HCT116 (cell line): ENCODE measurements at regions not wholly inside any gene's neighbourhood (a gene's known extent, or its start where the extent isn't known, plus 50 kb on each side); places are given as distances from the start of the nearest gene placed in this dataset.

ENCODE experiments used
- ATAC-seq: fragments of 200-7000 bp; cut with Tn5 transposase; 2 replicates; pipeline ENCODE4 v1.9.1; 2020; ENCODE audit warnings: mild to moderate bottlenecking, moderate library complexity
- BruUV-seq: library from RNA; stranded (reverse); fragments of 400-500 nt; replicated peaks from 2 replicates; lab custom pipeline; 2021; lab: Mats Ljungman, UMichigan
- CTCF ChIA-PET: fragments of 300-600 bp; sonication (Branson Sonifier 250); formaldehyde crosslinking; loops from one replicate; lab custom pipeline; 2021; ENCODE audit warnings: antibody characterized with exemption; lab: Charles Lee
- POLR2A ChIA-PET: fragments of 300-600, 350-600 bp; sonication (Branson Sonifier 250); formaldehyde crosslinking; loops from one replicate; lab custom pipeline; 2021; ENCODE audit warnings: antibody characterized with exemption; lab: Charles Lee
- RAD21 ChIA-PET, 2 experiments: fragments of 300-600 bp; sonication (Branson Sonifier 250); formaldehyde crosslinking; loops; one replicate each; lab custom pipeline; 2023; ENCODE audit warnings: low total read pairs in 2 of 2; ENCODE audit not compliant: uncharacterized antibody in 2 of 2, unreplicated experiment in 2 of 2, low non-redundant PET in 1 of 2; lab: Charles Lee
- DNase-seq: peaks from one replicate; pipeline ENCODE4 v3.0.0-alpha.2; 2010; ENCODE audit warnings: low read depth, low spot score
- H2AFZ ChIP-seq: fragments of 200-600 bp; shearing (Covaris generic), sonication (generic); 2 replicates; pipeline ENCODE4 v1.6.1; 2017; ENCODE audit warnings: low read depth, mixed run types, mixed read lengths, antibody characterized with exemption, low read length; ENCODE audit not compliant: poor library complexity, severe bottlenecking
- H3K27ac ChIP-seq: 2 replicates; pipeline ENCODE4 v1.5.1; 2012; ENCODE audit warnings: low read depth, low read length
- H3K27me3 ChIP-seq: fragments of 200-600 bp; sonication (generic); 2 replicates; pipeline ENCODE4 v1.6.1; 2016; ENCODE audit warnings: mixed run types, low read length, mixed read lengths; ENCODE audit not compliant: insufficient read depth
- H3K36me3 ChIP-seq, 2 experiments: fragments of 200-500 bp in 1 of 2; fragments of 200-600 bp in 1 of 2; sonication (Bioruptor generic) in 1 of 2; sonication (generic) in 1 of 2; 2 replicates each; pipeline versions ENCODE4 v1.5.1 to v1.6.1; 2014 to 2016; ENCODE audit warnings: low read length in 2 of 2, inconsistent platforms in 1 of 2, mixed read lengths in 1 of 2, mixed run types in 1 of 2; ENCODE audit not compliant: insufficient read depth in 2 of 2, control insufficient read depth in 1 of 2
- H3K4me1 ChIP-seq, 2 experiments: fragments of 200-600 bp in 1 of 2; sonication (generic) in 1 of 2; 2 replicates each; pipeline versions ENCODE4 v1.5.1 to v1.6.1; 2012 to 2017; ENCODE audit warnings: low read length in 2 of 2, inconsistent platforms in 1 of 2, mild to moderate bottlenecking in 1 of 2, mixed read lengths in 1 of 2, mixed run types in 1 of 2, moderate library complexity in 1 of 2; ENCODE audit not compliant: insufficient read depth in 2 of 2, control insufficient read depth in 1 of 2
- H3K4me2 ChIP-seq: fragments of 200-600 bp; sonication (generic); 2 replicates; pipeline ENCODE4 v1.6.1; 2017; ENCODE audit warnings: mixed run types, low read length, mixed read lengths
- H3K4me3 ChIP-seq, 2 experiments: fragments of 200-600 bp in 1 of 2; sonication (generic) in 1 of 2; replicated peaks in 1 of 2; 2 replicates each; pipeline ENCODE4 v1.5.1; 2011 to 2016; ENCODE audit warnings: low read length in 2 of 2, control low read depth in 1 of 2, low read depth in 1 of 2, mild to moderate bottlenecking in 1 of 2, mixed read lengths in 1 of 2, mixed run types in 1 of 2
- H3K79me2 ChIP-seq: fragments of 200-600 bp; sonication (generic); 2 replicates; pipeline ENCODE4 v1.6.1; 2017; ENCODE audit warnings: mild to moderate bottlenecking, mixed run types, low read length, moderate library complexity, mixed read lengths; ENCODE audit not compliant: insufficient read depth
- H3K9ac ChIP-seq: fragments of 200-600 bp; sonication (generic); 2 replicates; pipeline ENCODE4 v1.6.1; 2016; ENCODE audit warnings: low read length, mixed read lengths
- H3K9me2 ChIP-seq: fragments of 200-600 bp; sonication (generic), shearing (Covaris generic); 2 replicates; pipeline ENCODE4 v1.6.1; 2017; ENCODE audit warnings: mixed run types, mild to moderate bottlenecking, moderate library complexity; ENCODE audit not compliant: insufficient read depth
- H3K9me3 ChIP-seq, 2 experiments: fragments of 200-500 bp in 1 of 2; fragments of 200-600 bp in 1 of 2; sonication (Bioruptor generic) in 1 of 2; sonication (generic) in 1 of 2; 2 replicates each; pipeline ENCODE4 v1.6.1; 2014 to 2017; ENCODE audit warnings: low read length in 2 of 2, mixed read lengths in 2 of 2, inconsistent platforms in 1 of 2, low read depth in 1 of 2, mild to moderate bottlenecking in 1 of 2, mixed run types in 1 of 2, moderate library complexity in 1 of 2; ENCODE audit not compliant: control insufficient read depth in 1 of 2, insufficient read depth in 1 of 2
- H4K20me1 ChIP-seq: fragments of 200-600 bp; sonication (generic), shearing (Covaris generic); 2 replicates; pipeline ENCODE4 v1.6.1; 2017; ENCODE audit warnings: mixed run types, mild to moderate bottlenecking, moderate library complexity; ENCODE audit not compliant: insufficient read depth
- ATF3 ChIP-seq: IDR thresholded peaks from 2 replicates; pipeline ENCODE4 v1.6.1; 2012
- CEBPB ChIP-seq: IDR thresholded peaks from 2 replicates; pipeline ENCODE4 v1.6.1; 2012; ENCODE audit warnings: low read depth
- EGR1 ChIP-seq: IDR thresholded peaks from 2 replicates; pipeline ENCODE4 v1.6.1; 2012; ENCODE audit warnings: low read depth
- ELF1 ChIP-seq: IDR thresholded peaks from 2 replicates; pipeline ENCODE4 v1.6.1; 2012; ENCODE audit warnings: low read depth, borderline replicate concordance
- FOSL1 ChIP-seq: IDR thresholded peaks from 2 replicates; pipeline ENCODE4 v1.6.1; 2012; ENCODE audit warnings: low read depth
- JUND ChIP-seq: IDR thresholded peaks from 2 replicates; pipeline ENCODE4 v1.6.1; 2012
- MAX ChIP-seq: IDR thresholded peaks from 2 replicates; pipeline ENCODE4 v1.6.1; 2012
- REST ChIP-seq: IDR thresholded peaks from 2 replicates; pipeline ENCODE4 v1.6.1; 2012; ENCODE audit warnings: low read depth
- SRF ChIP-seq: IDR thresholded peaks from 2 replicates; pipeline ENCODE4 v1.6.1; 2012; ENCODE audit warnings: low read depth
- TCF7L2 ChIP-seq: IDR thresholded peaks from 2 replicates; pipeline ENCODE4 v1.7.0; 2011; ENCODE audit warnings: borderline replicate concordance, inconsistent platforms; ENCODE audit not compliant: insufficient read depth, insufficient read length; ENCODE audit errors: extremely low read depth
- YY1 ChIP-seq: IDR thresholded peaks from 2 replicates; pipeline ENCODE4 v1.6.1; 2011; ENCODE audit warnings: low read length, low read depth, moderate library complexity, mild to moderate bottlenecking; ENCODE audit not compliant: insufficient replicate concordance; ENCODE audit errors: extremely low read depth
- ZFX ChIP-seq: fragments of 450-650 bp; IDR thresholded peaks from 2 replicates; pipeline ENCODE4 v1.6.1; 2017
- ZNF274 ChIP-seq: fragments of 200-500 bp; sonication (Bioruptor generic); IDR thresholded peaks from 2 replicates; pipeline ENCODE4 v1.6.1; 2014; ENCODE audit warnings: mild to moderate bottlenecking, low read depth, low read length, inconsistent platforms
- intact Hi-C: fragments of 100-400 bp; cut with micrococcal nuclease; formaldehyde crosslinking; loops from 2 replicates; pipeline ENCODE4 v1.10.0; 2022

- Histone ChIP-seq H3K4me1 (no peaks in the 10 kb centered on the region), H4K20me1 (no peaks in the 10 kb centered on the region), H3K9me2 (no peaks in the 10 kb centered on the region), H3K27ac (no peak overlapping the region), H3K4me3 (no peak overlapping the region), H3K27me3 (peaks cover 6% of the 10 kb centered on the region; the same call in 1 of the 2 replicates), H3K9ac (no peak overlapping the region), H3K36me3 (no peaks in the 10 kb centered on the region), H2AFZ (no peak overlapping the region), H3K9me3 (no peaks in the 10 kb centered on the region), H3K4me2 (no peak overlapping the region), H3K79me2 (no peaks in the 10 kb centered on the region)
- TF ChIP-seq ZFX (no peak), ATF3 (no peak), MAX (no peak), ELF1 (no peak), CEBPB (no peak), YY1 (no peak), ZNF274 (no peak), EGR1 (no peak), SRF (no peak), REST (no peak), JUND (no peak), TCF7L2 (no peak), FOSL1 (no peak)
- DNase-seq (no peak), ATAC-seq (no peak)
- POLR2A ChIA-PET, result no interaction called here
- no TSS peak for BruUV-seq
- intact Hi-C loops, result no loop called here
- RAD21 ChIA-PET, result no interaction called here
- CTCF ChIA-PET, result no interaction called here
These were observed 101.8 kb downstream of the MAT2B start for GRCh38 chr5:163607256-163607655.
